Choroid plexus epithelial cell (primary cell): ENCODE measurements at regions not wholly inside any gene's neighbourhood (a gene's known extent, or its start where the extent isn't known, plus 50 kb on each side); places are given as distances from the start of the nearest gene placed in this dataset.

Experiments
- DNase-seq: peaks from one replicate; pipeline ENCODE4 v3.0.0-alpha.2; 2010; ENCODE audit warnings: low read depth
- H3K4me3 ChIP-seq: 2 replicates; pipeline ENCODE4 v1.5.1; 2011; ENCODE audit warnings: low read depth, mild to moderate bottlenecking, control low read depth, low read length, moderate library complexity
- TF ChIP-seq, protein P1 (sequence below): conservative IDR thresholded peaks from 2 replicates; pipeline ENCODE4 v1.5.1; 2011; ENCODE audit warnings: low read depth, mild to moderate bottlenecking, control low read depth, inconsistent platforms, low read length, moderate library complexity

DNA sequence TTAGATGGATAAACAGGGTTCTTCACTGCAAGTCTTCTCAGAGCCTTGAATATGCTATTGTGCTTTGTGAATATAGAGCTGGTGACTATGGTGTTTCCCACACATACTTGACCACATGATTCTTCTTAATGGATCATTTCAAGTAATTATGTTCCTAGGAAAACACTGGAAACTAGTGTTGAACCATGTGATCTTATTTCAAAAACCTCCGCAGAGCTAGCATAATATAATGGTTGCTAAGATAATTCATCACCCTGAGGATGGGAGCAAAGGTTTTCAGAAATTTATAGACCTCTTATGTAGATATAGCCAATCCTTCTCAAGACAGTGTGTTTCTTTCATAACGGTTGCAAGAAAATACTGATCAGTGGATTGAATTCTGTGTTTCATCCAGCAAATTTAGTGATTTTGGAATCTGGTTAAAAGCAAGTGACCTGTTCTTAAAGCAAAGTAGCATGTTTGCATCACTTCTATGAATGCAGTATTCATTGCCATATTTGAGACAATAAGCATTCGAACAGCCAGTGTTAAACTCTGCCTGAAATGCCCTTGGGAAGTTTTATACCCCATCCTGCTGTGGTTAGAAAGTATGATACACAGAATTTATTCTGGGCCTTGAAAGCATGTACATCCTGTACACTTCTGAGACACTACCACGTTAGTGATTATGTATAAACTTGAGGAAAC, 341.0 kb upstream of the E2F7 start:
- DNase-seq: no peak
- TF ChIP-seq, protein P1, sequence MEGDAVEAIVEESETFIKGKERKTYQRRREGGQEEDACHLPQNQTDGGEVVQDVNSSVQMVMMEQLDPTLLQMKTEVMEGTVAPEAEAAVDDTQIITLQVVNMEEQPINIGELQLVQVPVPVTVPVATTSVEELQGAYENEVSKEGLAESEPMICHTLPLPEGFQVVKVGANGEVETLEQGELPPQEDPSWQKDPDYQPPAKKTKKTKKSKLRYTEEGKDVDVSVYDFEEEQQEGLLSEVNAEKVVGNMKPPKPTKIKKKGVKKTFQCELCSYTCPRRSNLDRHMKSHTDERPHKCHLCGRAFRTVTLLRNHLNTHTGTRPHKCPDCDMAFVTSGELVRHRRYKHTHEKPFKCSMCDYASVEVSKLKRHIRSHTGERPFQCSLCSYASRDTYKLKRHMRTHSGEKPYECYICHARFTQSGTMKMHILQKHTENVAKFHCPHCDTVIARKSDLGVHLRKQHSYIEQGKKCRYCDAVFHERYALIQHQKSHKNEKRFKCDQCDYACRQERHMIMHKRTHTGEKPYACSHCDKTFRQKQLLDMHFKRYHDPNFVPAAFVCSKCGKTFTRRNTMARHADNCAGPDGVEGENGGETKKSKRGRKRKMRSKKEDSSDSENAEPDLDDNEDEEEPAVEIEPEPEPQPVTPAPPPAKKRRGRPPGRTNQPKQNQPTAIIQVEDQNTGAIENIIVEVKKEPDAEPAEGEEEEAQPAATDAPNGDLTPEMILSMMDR: no peak

DNA sequence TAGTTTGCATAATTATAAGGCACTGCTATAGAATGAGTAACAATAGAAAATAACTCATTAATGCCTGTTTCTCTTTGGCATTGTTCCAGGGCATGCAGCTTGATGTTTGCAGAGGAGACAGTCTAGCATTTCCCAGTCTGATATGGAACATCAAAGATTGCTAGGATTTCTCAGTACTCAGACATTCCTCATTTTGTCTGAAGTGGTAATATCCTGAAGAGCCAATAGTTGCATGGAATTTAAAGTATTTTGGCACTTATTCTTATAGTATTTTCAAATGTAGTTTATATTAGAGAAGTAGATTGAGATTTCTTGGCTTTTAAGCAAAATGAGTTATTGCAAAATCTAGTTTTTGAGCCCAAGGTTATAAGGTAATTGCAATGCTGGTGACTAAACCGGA, 337.3 kb upstream of the E2F7 start:
- TF ChIP-seq, protein P1: no peak
- H3K4me3 ChIP-seq: no peak overlapping the region
- peak; percentile 66 for DNase-seq

More for the DNA sequence above, 341.0 kb upstream of the E2F7 start:
- no peak overlapping the region for H3K4me3 ChIP-seq

DNA sequence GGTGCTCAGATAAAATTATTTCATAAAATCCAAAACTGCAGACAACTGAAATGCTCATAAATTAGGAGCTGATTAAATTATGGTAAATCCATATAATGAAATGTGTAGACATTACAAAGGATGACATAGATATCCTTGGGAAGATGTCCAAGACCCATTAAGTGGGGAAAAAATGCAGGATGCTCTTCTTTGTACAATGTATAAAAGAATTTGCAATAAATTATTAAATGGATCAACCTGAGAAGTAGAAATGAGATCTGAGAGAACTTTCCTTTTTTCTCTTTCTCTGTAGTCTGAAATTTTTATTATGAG, 336.4 kb upstream of the E2F7 start:
- no peak overlapping the region for H3K4me3 ChIP-seq
- DNase-seq: no peak
- TF ChIP-seq, protein P1: no peak

DNA sequence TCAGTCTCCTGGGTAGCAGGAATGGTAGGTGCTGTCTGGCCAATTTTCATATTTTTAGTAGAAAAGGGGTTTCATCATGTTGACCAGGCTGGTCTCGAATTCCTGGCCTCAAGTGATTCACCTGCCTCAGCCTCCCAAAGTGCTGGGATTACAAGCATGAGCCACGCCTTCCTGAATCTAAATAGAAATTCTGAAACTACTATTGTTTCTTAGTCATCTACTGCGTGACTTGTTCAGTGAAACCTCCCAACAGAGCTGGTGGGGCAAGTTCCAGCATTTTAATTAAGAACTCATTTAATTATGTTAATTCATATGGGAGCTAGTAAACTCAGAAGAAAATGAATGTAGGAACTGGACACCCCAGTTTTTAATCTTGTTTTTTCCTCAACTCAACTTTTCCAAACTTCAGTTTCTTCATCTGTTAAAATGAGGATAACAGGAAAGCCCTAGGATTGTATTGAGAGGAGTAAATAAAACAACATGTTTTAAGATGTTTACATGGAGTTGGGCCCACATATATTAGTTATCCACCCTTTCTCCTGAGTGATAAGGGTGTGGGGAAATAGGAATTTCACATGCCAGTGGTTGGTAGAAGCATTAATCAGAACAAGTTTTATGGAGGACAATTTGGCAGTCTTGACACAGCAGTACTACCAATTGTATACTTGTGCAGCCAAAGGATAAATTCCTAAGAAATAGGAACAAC, 335.8 kb upstream of the E2F7 start:
- DNase-seq: no peak
- no peak overlapping the region for H3K4me3 ChIP-seq
- TF ChIP-seq, protein P1: no peak

DNA sequence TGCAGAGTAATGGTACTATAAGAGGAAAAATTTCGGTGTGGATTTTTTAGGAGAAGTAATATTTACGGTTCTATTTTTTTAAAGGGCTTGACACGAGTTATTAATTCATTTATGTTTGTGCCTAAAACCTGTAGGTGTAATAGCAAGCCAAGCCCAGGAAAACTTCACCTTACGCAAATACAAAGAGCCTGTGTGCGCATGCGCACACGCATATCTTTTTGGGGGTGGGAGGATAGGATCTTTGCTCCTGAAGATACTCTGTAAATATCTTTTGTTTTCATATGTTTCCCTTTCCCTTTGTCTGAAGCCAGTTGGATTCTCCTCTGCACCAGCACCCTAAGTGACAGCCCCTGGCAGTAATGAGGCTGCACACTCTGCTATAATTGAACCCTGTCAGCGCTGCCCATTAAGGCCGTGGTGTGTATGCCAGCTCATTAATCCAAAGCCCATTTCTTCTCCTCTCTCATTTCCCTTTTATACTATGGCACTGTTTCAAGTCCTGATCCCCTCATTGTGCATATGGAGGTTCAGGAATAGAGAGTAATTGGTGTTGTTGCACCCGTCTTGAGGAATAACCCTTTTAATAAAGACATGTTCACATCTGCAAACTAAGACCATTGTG, 327.2 kb upstream of the E2F7 start:
- TF ChIP-seq, protein P1: no peak
- no peak overlapping the region for H3K4me3 ChIP-seq
- no peak for DNase-seq

DNA sequence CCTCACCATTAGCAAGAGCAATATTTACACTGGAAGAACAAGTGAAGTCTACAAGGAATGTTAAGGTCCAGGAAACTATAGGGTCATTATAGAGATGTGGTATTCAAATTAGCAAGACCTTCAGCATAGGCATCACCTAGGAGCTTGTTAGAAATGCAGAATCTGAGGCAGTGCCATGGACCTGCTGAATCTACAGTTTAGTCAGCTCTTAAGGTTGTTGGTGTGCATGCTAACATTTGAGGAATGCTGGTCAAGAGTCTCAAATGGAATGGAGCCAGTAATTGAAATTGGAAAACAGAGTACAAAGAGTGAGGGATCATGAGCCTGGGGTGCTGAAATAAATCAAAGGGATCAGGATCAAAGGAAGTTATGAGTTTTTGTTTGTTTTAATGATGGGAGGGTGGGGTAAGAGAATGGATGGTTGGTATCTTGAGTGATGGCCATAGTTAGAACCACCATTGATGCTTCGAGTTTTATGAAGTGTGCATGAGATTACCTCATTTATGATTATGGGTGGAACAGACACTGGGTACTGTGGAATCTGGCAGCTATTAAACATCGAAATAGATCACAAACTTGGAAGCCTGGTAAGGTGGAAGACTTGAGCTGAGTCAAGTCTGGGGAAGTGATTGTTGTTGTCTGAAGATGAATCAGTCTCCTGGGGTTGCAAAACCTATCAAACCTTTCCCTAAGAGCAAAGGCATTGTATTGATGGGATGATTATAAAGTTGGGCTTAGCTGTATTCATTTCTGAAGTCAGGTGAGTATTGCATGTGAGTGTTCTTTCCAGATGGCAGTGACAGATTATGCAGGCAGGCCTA, 323.3 kb upstream of the E2F7 start:
- TF ChIP-seq, protein P1: no peak
- DNase-seq: no peak
- H3K4me3 ChIP-seq: no peak overlapping the region
